HG03342 (cell line): ENCODE measurements at regions not wholly inside any gene's neighbourhood (a gene's known extent, or its start where the extent isn't known, plus 50 kb on each side); places are given as distances from the start of the nearest gene placed in this dataset.

ENCODE experiments used
- ATAC-seq: cut with Tn5 transposase; IDR thresholded peaks from one replicate; pipeline ENCODE4 v1.9.1; 2021; ENCODE audit warnings: mild to moderate bottlenecking, moderate library complexity; ENCODE audit not compliant: unreplicated experiment

GRCh38 chrX:96311366-96311765 lies 373.3 kb upstream of the DIAPH2 start:
- ATAC-seq = no peak

- no peak for ATAC-seq
These were observed 369.7 kb upstream of the DIAPH2 start for GRCh38 chrX:96314985-96315384.

- ATAC-seq = no peak
These were observed 322.8 kb upstream of the DIAPH2 start for GRCh38 chrX:96361844-96362243.

GRCh38 chrX:96372313-96373046 lies 312.2 kb upstream of the DIAPH2 start:
- peak; percentile 71 for ATAC-seq

GRCh38 chrX:96373047-96373355 lies 311.6 kb upstream of the DIAPH2 start:
- no peak for ATAC-seq

GRCh38 chrX:96376266-96376665 lies 308.4 kb upstream of the DIAPH2 start:
- ATAC-seq = no peak

- no peak for ATAC-seq
These were observed 304.7 kb upstream of the DIAPH2 start for GRCh38 chrX:96379951-96380350.

- no peak for ATAC-seq
These were observed 302.6 kb upstream of the DIAPH2 start for GRCh38 chrX:96382018-96382417.

- no peak for ATAC-seq
These were observed 301.2 kb upstream of the DIAPH2 start for GRCh38 chrX:96383428-96383827.

GRCh38 chrX:96386325-96386724 lies 298.3 kb upstream of the DIAPH2 start:
- no peak for ATAC-seq

- ATAC-seq = no peak
These were observed 297.7 kb upstream of the DIAPH2 start for GRCh38 chrX:96386981-96387380.

GRCh38 chrX:96387801-96388200 lies 296.8 kb upstream of the DIAPH2 start:
- ATAC-seq = no peak

GRCh38 chrX:96389281-96390047 lies 295.2 kb upstream of the DIAPH2 start:
- no peak for ATAC-seq

- ATAC-seq = no peak
These were observed 290.0 kb upstream of the DIAPH2 start for GRCh38 chrX:96394598-96394997.

GRCh38 chrX:96403446-96403845 lies 281.2 kb upstream of the DIAPH2 start:
- no peak for ATAC-seq

GRCh38 chrX:96405842-96406241 lies 278.8 kb upstream of the DIAPH2 start:
- no peak for ATAC-seq

GRCh38 chrX:96407072-96407471 lies 277.6 kb upstream of the DIAPH2 start:
- no peak for ATAC-seq

GRCh38 chrX:96407501-96407900 lies 277.1 kb upstream of the DIAPH2 start:
- no peak for ATAC-seq

- no peak for ATAC-seq
These were observed 276.7 kb upstream of the DIAPH2 start for GRCh38 chrX:96407981-96408380.

- no peak for ATAC-seq
These were observed 273.7 kb upstream of the DIAPH2 start for GRCh38 chrX:96410927-96411326.

- no peak for ATAC-seq
These were observed 266.9 kb upstream of the DIAPH2 start for GRCh38 chrX:96417695-96418094.

- no peak for ATAC-seq
These were observed 260.6 kb upstream of the DIAPH2 start for GRCh38 chrX:96424007-96424406.

- no peak for ATAC-seq
These were observed 259.4 kb upstream of the DIAPH2 start for GRCh38 chrX:96425200-96425599.
